ENCODE measurements at regions not wholly inside any gene's neighbourhood (a gene's known extent, or its start where the extent isn't known, plus 50 kb on each side); places are given as distances from the start of the nearest gene placed in this dataset.

DNA sequence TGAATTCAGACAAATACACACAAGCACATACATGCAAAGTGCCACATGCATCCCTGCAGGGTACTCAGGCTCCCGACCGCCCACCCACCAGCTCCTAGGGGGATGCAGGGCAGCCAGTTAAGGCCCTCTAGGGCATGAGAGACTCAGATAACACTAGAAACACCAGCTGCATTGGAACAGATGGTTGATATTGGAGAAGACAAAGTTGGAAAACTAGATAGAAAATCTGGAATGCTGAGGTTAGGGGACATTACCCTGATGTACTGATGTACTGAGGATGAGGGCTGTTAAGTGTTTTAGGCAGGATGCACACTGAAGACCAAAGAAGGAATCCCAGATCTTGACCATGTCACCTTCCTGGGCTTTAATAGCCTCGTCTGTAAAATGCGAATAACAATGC, 134.6 kb upstream of the ECI2 start:
- TF ChIP-seq, protein P1, sequence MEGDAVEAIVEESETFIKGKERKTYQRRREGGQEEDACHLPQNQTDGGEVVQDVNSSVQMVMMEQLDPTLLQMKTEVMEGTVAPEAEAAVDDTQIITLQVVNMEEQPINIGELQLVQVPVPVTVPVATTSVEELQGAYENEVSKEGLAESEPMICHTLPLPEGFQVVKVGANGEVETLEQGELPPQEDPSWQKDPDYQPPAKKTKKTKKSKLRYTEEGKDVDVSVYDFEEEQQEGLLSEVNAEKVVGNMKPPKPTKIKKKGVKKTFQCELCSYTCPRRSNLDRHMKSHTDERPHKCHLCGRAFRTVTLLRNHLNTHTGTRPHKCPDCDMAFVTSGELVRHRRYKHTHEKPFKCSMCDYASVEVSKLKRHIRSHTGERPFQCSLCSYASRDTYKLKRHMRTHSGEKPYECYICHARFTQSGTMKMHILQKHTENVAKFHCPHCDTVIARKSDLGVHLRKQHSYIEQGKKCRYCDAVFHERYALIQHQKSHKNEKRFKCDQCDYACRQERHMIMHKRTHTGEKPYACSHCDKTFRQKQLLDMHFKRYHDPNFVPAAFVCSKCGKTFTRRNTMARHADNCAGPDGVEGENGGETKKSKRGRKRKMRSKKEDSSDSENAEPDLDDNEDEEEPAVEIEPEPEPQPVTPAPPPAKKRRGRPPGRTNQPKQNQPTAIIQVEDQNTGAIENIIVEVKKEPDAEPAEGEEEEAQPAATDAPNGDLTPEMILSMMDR (conservative IDR thresholded peaks at IDR 0.05; ENCODE audit: low read depth in 2 of 2) = no peak
- TF ChIP-seq EZH2phosphoT487 (IDR thresholded peaks at IDR 0.05; ENCODE audit: unreplicated experiment) = no peak
- TF ChIP-seq, protein P2, sequence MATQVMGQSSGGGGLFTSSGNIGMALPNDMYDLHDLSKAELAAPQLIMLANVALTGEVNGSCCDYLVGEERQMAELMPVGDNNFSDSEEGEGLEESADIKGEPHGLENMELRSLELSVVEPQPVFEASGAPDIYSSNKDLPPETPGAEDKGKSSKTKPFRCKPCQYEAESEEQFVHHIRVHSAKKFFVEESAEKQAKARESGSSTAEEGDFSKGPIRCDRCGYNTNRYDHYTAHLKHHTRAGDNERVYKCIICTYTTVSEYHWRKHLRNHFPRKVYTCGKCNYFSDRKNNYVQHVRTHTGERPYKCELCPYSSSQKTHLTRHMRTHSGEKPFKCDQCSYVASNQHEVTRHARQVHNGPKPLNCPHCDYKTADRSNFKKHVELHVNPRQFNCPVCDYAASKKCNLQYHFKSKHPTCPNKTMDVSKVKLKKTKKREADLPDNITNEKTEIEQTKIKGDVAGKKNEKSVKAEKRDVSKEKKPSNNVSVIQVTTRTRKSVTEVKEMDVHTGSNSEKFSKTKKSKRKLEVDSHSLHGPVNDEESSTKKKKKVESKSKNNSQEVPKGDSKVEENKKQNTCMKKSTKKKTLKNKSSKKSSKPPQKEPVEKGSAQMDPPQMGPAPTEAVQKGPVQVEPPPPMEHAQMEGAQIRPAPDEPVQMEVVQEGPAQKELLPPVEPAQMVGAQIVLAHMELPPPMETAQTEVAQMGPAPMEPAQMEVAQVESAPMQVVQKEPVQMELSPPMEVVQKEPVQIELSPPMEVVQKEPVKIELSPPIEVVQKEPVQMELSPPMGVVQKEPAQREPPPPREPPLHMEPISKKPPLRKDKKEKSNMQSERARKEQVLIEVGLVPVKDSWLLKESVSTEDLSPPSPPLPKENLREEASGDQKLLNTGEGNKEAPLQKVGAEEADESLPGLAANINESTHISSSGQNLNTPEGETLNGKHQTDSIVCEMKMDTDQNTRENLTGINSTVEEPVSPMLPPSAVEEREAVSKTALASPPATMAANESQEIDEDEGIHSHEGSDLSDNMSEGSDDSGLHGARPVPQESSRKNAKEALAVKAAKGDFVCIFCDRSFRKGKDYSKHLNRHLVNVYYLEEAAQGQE (IDR thresholded peaks at IDR 0.05; ENCODE audit: unreplicated experiment) = no peak
- no peak for TF ChIP-seq EZH2 (IDR thresholded peaks at IDR 0.05; ENCODE audit: low read depth, unreplicated experiment)
- no peak for TF ChIP-seq ZNF114 (CRISPR knock-in tag; IDR thresholded peaks at IDR 0.05)
- TF ChIP-seq, protein P3, sequence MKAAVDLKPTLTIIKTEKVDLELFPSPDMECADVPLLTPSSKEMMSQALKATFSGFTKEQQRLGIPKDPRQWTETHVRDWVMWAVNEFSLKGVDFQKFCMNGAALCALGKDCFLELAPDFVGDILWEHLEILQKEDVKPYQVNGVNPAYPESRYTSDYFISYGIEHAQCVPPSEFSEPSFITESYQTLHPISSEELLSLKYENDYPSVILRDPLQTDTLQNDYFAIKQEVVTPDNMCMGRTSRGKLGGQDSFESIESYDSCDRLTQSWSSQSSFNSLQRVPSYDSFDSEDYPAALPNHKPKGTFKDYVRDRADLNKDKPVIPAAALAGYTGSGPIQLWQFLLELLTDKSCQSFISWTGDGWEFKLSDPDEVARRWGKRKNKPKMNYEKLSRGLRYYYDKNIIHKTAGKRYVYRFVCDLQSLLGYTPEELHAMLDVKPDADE (IDR thresholded peaks at IDR 0.05) = no peak
- no peak for TF ChIP-seq CREB1 (CRISPR knock-in tag; IDR thresholded peaks at IDR 0.05; ENCODE audit: low read depth)
- TF ChIP-seq POLR2AphosphoS5 (IDR thresholded peaks at IDR 0.05; ENCODE audit: low read depth) = no peak
- no peak for TF ChIP-seq JUNB (IDR thresholded peaks at IDR 0.05; ENCODE audit: unreplicated experiment)
- no peak for TF ChIP-seq NANOG (IDR thresholded peaks at IDR 0.05; ENCODE audit: borderline replicate concordance)

All from GM23338 (cell line).